GM21737 (cell line): ENCODE measurements at regions not wholly inside any gene's neighbourhood (a gene's known extent, or its start where the extent isn't known, plus 50 kb on each side); places are given as distances from the start of the nearest gene placed in this dataset.

Experiments
- ATAC-seq: cut with Tn5 transposase; IDR thresholded peaks from one replicate; pipeline ENCODE4 v1.9.1; 2021; ENCODE audit warnings: mild to moderate bottlenecking, moderate library complexity; ENCODE audit not compliant: unreplicated experiment

- no peak for ATAC-seq
These were observed 416.6 kb upstream of the TRIB2 start for GRCh38 chr2:12300019-12300602.

- no peak for ATAC-seq
These were observed 415.8 kb upstream of the TRIB2 start for GRCh38 chr2:12300927-12301326.

- no peak for ATAC-seq
These were observed 414.6 kb upstream of the TRIB2 start for GRCh38 chr2:12302140-12302539.

GRCh38 chr2:12302691-12303090 lies 414.0 kb upstream of the TRIB2 start:
- ATAC-seq, result no peak

GRCh38 chr2:12303181-12304030 lies 413.3 kb upstream of the TRIB2 start:
- no peak for ATAC-seq

- ATAC-seq, result no peak
These were observed 412.1 kb upstream of the TRIB2 start for GRCh38 chr2:12304564-12305171.

GRCh38 chr2:12305931-12306330 lies 410.8 kb upstream of the TRIB2 start:
- ATAC-seq, result no peak

- no peak for ATAC-seq
These were observed 406.3 kb upstream of the TRIB2 start for GRCh38 chr2:12310399-12310798.

- no peak for ATAC-seq
These were observed 403.1 kb upstream of the TRIB2 start for GRCh38 chr2:12313445-12314126.

- no peak for ATAC-seq
These were observed 402.5 kb upstream of the TRIB2 start for GRCh38 chr2:12314127-12314760.

- no peak for ATAC-seq
These were observed 401.5 kb upstream of the TRIB2 start for GRCh38 chr2:12315224-12315623.

GRCh38 chr2:12316476-12316875 lies 400.3 kb upstream of the TRIB2 start:
- no peak for ATAC-seq

GRCh38 chr2:12317286-12317685 lies 399.4 kb upstream of the TRIB2 start:
- no peak for ATAC-seq

- ATAC-seq, result no peak
These were observed 398.8 kb upstream of the TRIB2 start for GRCh38 chr2:12317814-12318426.

GRCh38 chr2:12318427-12319057 lies 398.2 kb upstream of the TRIB2 start:
- ATAC-seq, result no peak

GRCh38 chr2:12320027-12320734 lies 396.6 kb upstream of the TRIB2 start:
- no peak for ATAC-seq

- no peak for ATAC-seq
These were observed 395.6 kb upstream of the TRIB2 start for GRCh38 chr2:12320991-12321641.

GRCh38 chr2:12321886-12322285 lies 394.9 kb upstream of the TRIB2 start:
- ATAC-seq, result no peak

- no peak for ATAC-seq
These were observed 390.9 kb upstream of the TRIB2 start for GRCh38 chr2:12325806-12326205.
